Endothelial cell of umbilical vein (primary cell): ENCODE measurements at regions not wholly inside any gene's neighbourhood (a gene's known extent, or its start where the extent isn't known, plus 50 kb on each side); places are given as distances from the start of the nearest gene placed in this dataset.

Experiments used
- BruUV-seq: library from RNA; stranded (reverse); fragments of 400-500 nt; replicated peaks from 2 replicates; lab custom pipeline; 2021; lab: Mats Ljungman, UMichigan
- CTCF ChIA-PET: fragments of 300-600, 350-600 bp; sonication (Branson Sonifier 250); formaldehyde crosslinking; loops from one replicate; lab custom pipeline; 2021; ENCODE audit warnings: antibody characterized with exemption, inconsistent platforms; lab: Charles Lee
- POLR2A ChIA-PET: fragments of 300-600, 350-600 bp; sonication (Branson Sonifier 250); formaldehyde crosslinking; loops from one replicate; lab custom pipeline; 2021; ENCODE audit warnings: antibody characterized with exemption, inconsistent platforms; lab: Charles Lee
- DNase-seq: peaks from one replicate; pipeline ENCODE4 v3.0.0-alpha.2; 2011; ENCODE audit warnings: low read depth, low spot score
- FAIRE-seq: peaks from 2 replicates; lab custom pipeline; 2011; peaks lifted over from hg19 to GRCh38; lab: Jason Lieb, UNC
- H2AFZ ChIP-seq: 2 replicates; pipeline ENCODE4 v1.6.0; 2012; ENCODE audit warnings: low read depth, low read length, control low read depth, inconsistent platforms
- H3K27ac ChIP-seq: 2 replicates; pipeline ENCODE4 v1.5.1; 2011; ENCODE audit warnings: low read depth, mild to moderate bottlenecking, control low read depth, low read length, moderate library complexity; ENCODE audit not compliant: insufficient read depth
- H3K27me3 ChIP-seq, 2 experiments: 2 replicates each; pipeline versions ENCODE4 v1.6.0 to v1.6.1; 2011; ENCODE audit warnings: low read length in 2 of 2, mixed read lengths in 1 of 2; ENCODE audit not compliant: control insufficient read depth in 2 of 2, insufficient read depth in 2 of 2
- H3K36me3 ChIP-seq, 2 experiments: 2 replicates in 1 of 2; 3 replicates in 1 of 2; pipeline ENCODE4 v1.5.1; 2011; ENCODE audit warnings: low read length in 2 of 2, mild to moderate bottlenecking in 1 of 2, moderate library complexity in 1 of 2; ENCODE audit not compliant: control insufficient read depth in 2 of 2, insufficient read depth in 2 of 2; ENCODE audit errors: extremely low read depth in 1 of 2
- H3K4me1 ChIP-seq: 3 replicates; pipeline ENCODE4 v1.5.1; 2011; ENCODE audit warnings: mild to moderate bottlenecking, low read length; ENCODE audit not compliant: control insufficient read depth, insufficient read depth; ENCODE audit errors: extremely low read depth
- H3K4me2 ChIP-seq: 2 replicates; pipeline ENCODE4 v1.6.1; 2011; ENCODE audit warnings: low read length, control low read depth, mixed read lengths; ENCODE audit not compliant: insufficient read depth
- H3K4me3 ChIP-seq, 3 experiments: fragments of 200-600 bp in 1 of 3; sonication (generic), shearing (Covaris generic) in 1 of 3; replicated peaks in 1 of 3; 2 replicates each; pipeline ENCODE4 v1.5.1; 2011 to 2016; ENCODE audit warnings: control low read depth in 3 of 3, low read length in 3 of 3, mild to moderate bottlenecking in 2 of 3, inconsistent platforms in 1 of 3, low read depth in 1 of 3, moderate library complexity in 1 of 3; ENCODE audit not compliant: insufficient read depth in 1 of 3
- H3K79me2 ChIP-seq: 2 replicates; pipeline ENCODE4 v1.6.0; 2012; ENCODE audit warnings: low read length, inconsistent platforms; ENCODE audit not compliant: control insufficient read depth, insufficient read depth
- H3K9ac ChIP-seq: replicated peaks from 2 replicates; pipeline ENCODE3; 2011; ENCODE audit warnings: low read length, control low read depth; ENCODE audit not compliant: insufficient read depth; ENCODE audit errors: extremely low read depth
- H3K9me1 ChIP-seq: replicated peaks from 3 replicates; pipeline ENCODE4 v1.6.0; 2011; ENCODE audit warnings: mild to moderate bottlenecking, low read length; ENCODE audit not compliant: control insufficient read depth, insufficient read depth; ENCODE audit errors: extremely low read depth
- H3K9me3 ChIP-seq: replicated peaks from 2 replicates; pipeline ENCODE4 v1.5.1; 2012; ENCODE audit warnings: low read length, inconsistent platforms; ENCODE audit not compliant: control insufficient read depth, insufficient read depth
- H4K20me1 ChIP-seq: replicated peaks from 2 replicates; pipeline ENCODE3; 2011; ENCODE audit warnings: mild to moderate bottlenecking, low read length; ENCODE audit not compliant: control insufficient read depth, insufficient read depth; ENCODE audit errors: extremely low read depth
- EZH2 ChIP-seq: IDR thresholded peaks from 2 replicates; pipeline ENCODE4 v1.6.1; 2012; ENCODE audit warnings: borderline replicate concordance, low read depth, mild to moderate bottlenecking, moderate library complexity, low read length, inconsistent platforms; ENCODE audit not compliant: severe bottlenecking
- FOS ChIP-seq: IDR thresholded peaks from 2 replicates; pipeline ENCODE4 v1.6.1; 2011; ENCODE audit warnings: mild to moderate bottlenecking, low read length, moderate library complexity, borderline replicate concordance; ENCODE audit not compliant: insufficient read depth
- GATA2 ChIP-seq: IDR thresholded peaks from 2 replicates; pipeline ENCODE4 v1.7.0; 2011; ENCODE audit warnings: low read depth, mild to moderate bottlenecking, moderate library complexity, mixed read lengths, low read length; ENCODE audit not compliant: insufficient read length, insufficient read depth
- JUN ChIP-seq: IDR thresholded peaks from 2 replicates; pipeline ENCODE4 v1.6.1; 2011; ENCODE audit warnings: borderline replicate concordance, low read depth; ENCODE audit not compliant: insufficient read length, insufficient read depth
- MAX ChIP-seq: IDR thresholded peaks from 2 replicates; pipeline ENCODE4 v1.6.1; 2011; ENCODE audit not compliant: insufficient read depth, insufficient read length
- MYC ChIP-seq: IDR thresholded peaks from one replicate; pipeline ENCODE4 v1.6.1; 2011; ENCODE audit warnings: mild to moderate bottlenecking, low read depth, low read length
- POLR2A ChIP-seq: IDR thresholded peaks from 2 replicates; pipeline ENCODE4 v1.6.1; 2012; ENCODE audit warnings: low read depth, mild to moderate bottlenecking, control low read depth, low read length
- POLR2AphosphoS5 ChIP-seq: IDR thresholded peaks from 2 replicates; pipeline ENCODE4 v1.6.1; 2012; ENCODE audit warnings: low read depth, mild to moderate bottlenecking, control low read depth, low read length, moderate library complexity; ENCODE audit not compliant: insufficient read depth
- dilution Hi-C: fragments of 300-500 bp; cut with MboI; formaldehyde crosslinking; loops from one replicate; pipeline ENCODE4 v1.15.0; 2019; ENCODE audit warnings: low sequenced_read_pairs; ENCODE audit not compliant: extremely low pct_ligation_motif_present
- intact Hi-C: fragments of 100-400 bp; cut with micrococcal nuclease; formaldehyde crosslinking; loops from one replicate; pipeline ENCODE4 v1.10.0; 2022
- TF ChIP-seq, protein P1 (sequence below), 2 donors: IDR thresholded peaks; 1 replicate in 1 of 2; 2 replicates in 1 of 2; pipeline ENCODE4 v1.5.1; 2011; ENCODE audit warnings: low read length in 2 of 2, mild to moderate bottlenecking in 2 of 2, moderate library complexity in 2 of 2, control low read depth in 1 of 2, inconsistent platforms in 1 of 2, low read depth in 1 of 2; ENCODE audit not compliant: insufficient read depth in 1 of 2; ENCODE audit errors: extremely low read depth in 1 of 2

- Histone ChIP-seq H3K9me1 (no peaks in the 10 kb centered on the region), H3K9me3 (no peaks in the 10 kb centered on the region), H3K9ac (no peak overlapping the region), H3K4me2 (no peak overlapping the region), H4K20me1 (no peaks in the 10 kb centered on the region), H3K36me3 (no peaks in the 10 kb centered on the region), H3K27ac (no peak overlapping the region), H3K79me2 (no peaks in the 10 kb centered on the region), H2AFZ (no peak overlapping the region), H3K4me1 (no peaks in the 10 kb centered on the region), H3K4me3 (no peak overlapping the region), H3K27me3 (no peaks in the 10 kb centered on the region)
- FAIRE-seq (no peak), DNase-seq (no peak)
- TF ChIP-seq POLR2A (no peak), POLR2AphosphoS5 (no peak), JUN (no peak), MYC (no peak), EZH2 (no peak)
- dilution Hi-C loops, result no loop called here
- POLR2A ChIA-PET, result no interaction called here
- CTCF ChIA-PET, result no interaction called here
- BruUV-seq, result no TSS peak
- intact Hi-C loops, result no loop called here
Measured at GRCh38 chr4:81816031-81816761, 344.5 kb upstream of the RASGEF1B start.

DNA sequence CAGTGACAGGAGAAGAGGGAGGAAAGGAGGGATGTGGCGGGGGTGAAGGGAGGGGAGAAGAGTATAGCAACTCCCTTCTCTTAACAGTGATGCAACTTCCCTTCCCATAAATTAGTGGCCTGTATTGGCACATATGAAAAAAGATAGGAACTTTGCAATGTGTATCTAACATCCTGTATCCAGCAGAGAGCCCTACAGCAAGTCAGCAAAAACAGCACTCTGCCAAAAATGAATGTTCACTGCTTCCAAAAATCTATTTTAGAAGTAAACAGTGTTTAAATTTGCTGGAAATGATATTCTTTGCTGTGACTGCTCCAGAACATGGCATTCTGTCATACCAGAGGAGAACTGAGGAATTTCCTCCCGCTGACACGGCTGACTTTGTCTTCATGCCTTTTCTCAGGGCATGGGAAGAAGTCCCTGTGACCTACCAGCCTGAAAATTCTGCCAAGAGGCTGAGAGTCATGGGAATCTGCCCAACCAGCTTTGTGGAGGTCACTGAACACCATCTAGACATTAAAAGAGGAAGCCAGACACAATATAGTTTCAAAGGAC lies 343.4 kb upstream of the RASGEF1B start:
- TF ChIP-seq EZH2, result no peak
- no peak for TF ChIP-seq MAX
- TF ChIP-seq GATA2, result no peak
- TF ChIP-seq POLR2AphosphoS5, result no peak
- no peak for TF ChIP-seq POLR2A
- TF ChIP-seq FOS, result no peak
- TF ChIP-seq JUN, result no peak
- TF ChIP-seq, protein P1, sequence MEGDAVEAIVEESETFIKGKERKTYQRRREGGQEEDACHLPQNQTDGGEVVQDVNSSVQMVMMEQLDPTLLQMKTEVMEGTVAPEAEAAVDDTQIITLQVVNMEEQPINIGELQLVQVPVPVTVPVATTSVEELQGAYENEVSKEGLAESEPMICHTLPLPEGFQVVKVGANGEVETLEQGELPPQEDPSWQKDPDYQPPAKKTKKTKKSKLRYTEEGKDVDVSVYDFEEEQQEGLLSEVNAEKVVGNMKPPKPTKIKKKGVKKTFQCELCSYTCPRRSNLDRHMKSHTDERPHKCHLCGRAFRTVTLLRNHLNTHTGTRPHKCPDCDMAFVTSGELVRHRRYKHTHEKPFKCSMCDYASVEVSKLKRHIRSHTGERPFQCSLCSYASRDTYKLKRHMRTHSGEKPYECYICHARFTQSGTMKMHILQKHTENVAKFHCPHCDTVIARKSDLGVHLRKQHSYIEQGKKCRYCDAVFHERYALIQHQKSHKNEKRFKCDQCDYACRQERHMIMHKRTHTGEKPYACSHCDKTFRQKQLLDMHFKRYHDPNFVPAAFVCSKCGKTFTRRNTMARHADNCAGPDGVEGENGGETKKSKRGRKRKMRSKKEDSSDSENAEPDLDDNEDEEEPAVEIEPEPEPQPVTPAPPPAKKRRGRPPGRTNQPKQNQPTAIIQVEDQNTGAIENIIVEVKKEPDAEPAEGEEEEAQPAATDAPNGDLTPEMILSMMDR (IDR thresholded peaks at IDR 0.05; ENCODE audit: extremely low read depth in 1 of 2, insufficient read depth in 1 of 2, low read depth in 1 of 2, low read length in 2 of 2), result no peak

More for the DNA sequence above, 343.4 kb upstream of the RASGEF1B start:
- Histone ChIP-seq H3K9me1 (no peaks in the 10 kb centered on the region), H4K20me1 (no peaks in the 10 kb centered on the region), H3K79me2 (no peaks in the 10 kb centered on the region), H3K27ac (no peak overlapping the region), H3K4me1 (no peaks in the 10 kb centered on the region), H3K27me3 (no peaks in the 10 kb centered on the region), H3K4me2 (no peak overlapping the region), H3K4me3 (no peak overlapping the region), H3K9me3 (no peaks in the 10 kb centered on the region), H3K9ac (no peak overlapping the region), H2AFZ (no peak overlapping the region), H3K36me3 (no peaks in the 10 kb centered on the region)
- POLR2A ChIA-PET, result no interaction called here
- dilution Hi-C loops, result no loop called here
- no peak for DNase-seq
- BruUV-seq, result no TSS peak
- no peak for FAIRE-seq
- intact Hi-C loops, result no loop called here
- CTCF ChIA-PET, result interaction anchor here (1.0 kb wide), 1 partner anchor 10 kb away, joined by 5 read pairs; no protein-coding TSS in a partner anchor
